GM12878 (cell line): ENCODE measurements at regions not wholly inside any gene's neighbourhood (a gene's known extent, or its start where the extent isn't known, plus 50 kb on each side); places are given as distances from the start of the nearest gene placed in this dataset.

Experiments used
- ATAC-seq: fragments of 200-7000 bp; cut with Tn5 transposase; 3 replicates; pipeline ENCODE4 v1.9.1; 2020; ENCODE audit warnings: mild to moderate bottlenecking, moderate library complexity
- BruUV-seq: library from RNA; stranded (reverse); fragments of 400-500 nt; replicated peaks from 2 replicates; lab custom pipeline; 2021; lab: Mats Ljungman, UMichigan
- CTCF ChIA-PET: fragments of 300-600 bp; sonication (Branson Sonifier 250); formaldehyde crosslinking; extraction: SDS; loops from one replicate; lab custom pipeline; 2021; ENCODE audit warnings: inconsistent platforms; lab: Yijun Ruan, JAX
- POLR2A ChIA-PET: fragments of 350-600 bp; formaldehyde crosslinking; extraction: SDS; loops from one replicate; lab custom pipeline; 2021; ENCODE audit warnings: inconsistent platforms; lab: Charles Lee
- RAD21 ChIA-PET: fragments of 300-600 bp; sonication (Branson Sonifier 250); formaldehyde crosslinking; loops from one replicate; lab custom pipeline; 2023; ENCODE audit warnings: antibody characterized with exemption; ENCODE audit not compliant: unreplicated experiment; lab: Charles Lee
- SMC1A ChIA-PET: fragments of 300-600 bp; sonication (Branson Sonifier 250); formaldehyde crosslinking; loops from one replicate; lab custom pipeline; 2023; ENCODE audit not compliant: unreplicated experiment, uncharacterized antibody; lab: Charles Lee
- DNase-seq: peaks from one replicate; pipeline ENCODE4 v3.0.0-alpha.2; 2011; ENCODE audit warnings: low read depth, low spot score
- FAIRE-seq: peaks from 3 replicates; lab custom pipeline; 2011; peaks lifted over from hg19 to GRCh38; lab: Jason Lieb, UNC
- H2AFZ ChIP-seq: 2 replicates; pipeline ENCODE4 v1.6.0; 2011; ENCODE audit warnings: low read depth, low read length, control low read depth; ENCODE audit not compliant: control insufficient read depth
- H3K27ac ChIP-seq: 2 replicates; pipeline ENCODE4 v1.5.1; 2011; ENCODE audit warnings: control low read depth; ENCODE audit not compliant: control insufficient read depth, insufficient read depth
- H3K27me3 ChIP-seq, 2 experiments: replicated peaks in 1 of 2; 2 replicates each; pipeline versions ENCODE4 v1.6.0 to v1.6.1; 2011; ENCODE audit warnings: low read length in 1 of 2; ENCODE audit not compliant: control insufficient read depth in 2 of 2, insufficient read depth in 2 of 2
- H3K36me3 ChIP-seq, 2 experiments: 2 replicates each; pipeline ENCODE4 v1.5.1; 2011; ENCODE audit warnings: low read length in 1 of 2; ENCODE audit not compliant: control insufficient read depth in 2 of 2, insufficient read depth in 2 of 2
- H3K4me1 ChIP-seq: 2 replicates; pipeline ENCODE4 v1.6.1; 2011; ENCODE audit warnings: mild to moderate bottlenecking, low read length, moderate library complexity, mixed read lengths; ENCODE audit not compliant: control insufficient read depth, insufficient read depth
- H3K4me2 ChIP-seq: 2 replicates; pipeline ENCODE4 v1.6.0; 2011; ENCODE audit warnings: control low read depth; ENCODE audit not compliant: control insufficient read depth, insufficient read depth
- H3K4me3 ChIP-seq: fragments of 200-600 bp; sonication (generic); 2 replicates; pipeline ENCODE4 v1.5.1; 2016
- H3K79me2 ChIP-seq: 2 replicates; pipeline ENCODE4 v1.6.0; 2011; ENCODE audit warnings: low read length; ENCODE audit not compliant: control insufficient read depth, insufficient read depth
- H3K9ac ChIP-seq: 2 replicates; pipeline ENCODE4 v1.8.0; 2011; ENCODE audit warnings: low read length, control low read depth, mixed read lengths; ENCODE audit not compliant: control insufficient read depth, insufficient read depth
- H3K9me3 ChIP-seq: replicated peaks from 3 replicates; pipeline ENCODE4 v1.5.1; 2011; ENCODE audit warnings: mild to moderate bottlenecking, low read length; ENCODE audit not compliant: control insufficient read depth, insufficient read depth
- H4K20me1 ChIP-seq: 2 replicates; pipeline ENCODE4 v1.6.0; 2011; ENCODE audit not compliant: control insufficient read depth, insufficient read depth
- BRCA1 ChIP-seq: IDR thresholded peaks from 2 replicates; pipeline ENCODE4 v1.6.1; 2011; ENCODE audit warnings: low read depth, low read length, improper control_type of control experiment
- CREM ChIP-seq: IDR thresholded peaks from 2 replicates; pipeline ENCODE4 v1.6.1; 2014; ENCODE audit warnings: antibody characterized with exemption, low read depth
- E4F1 ChIP-seq: fragments of 450-650 bp; IDR thresholded peaks from 2 replicates; pipeline ENCODE4 v1.6.1; 2018; ENCODE audit warnings: borderline replicate concordance, mild to moderate bottlenecking; ENCODE audit not compliant: partially characterized antibody
- FOXK2 ChIP-seq: fragments of 450-650 bp; IDR thresholded peaks from 2 replicates; pipeline ENCODE4 v1.6.1; 2017; ENCODE audit warnings: mild to moderate bottlenecking, moderate library complexity
- HDAC2 ChIP-seq: fragments of 200-600 bp; sonication (generic); IDR thresholded peaks from 2 replicates; pipeline ENCODE4 v1.6.1; 2017
- MXI1 ChIP-seq: fragments of 150-350 bp; IDR thresholded peaks from 2 replicates; pipeline ENCODE4 v1.6.1; 2011; ENCODE audit warnings: low read depth, mild to moderate bottlenecking, inconsistent platforms, low read length, improper control_type of control experiment
- NFXL1 ChIP-seq: fragments of 450-650 bp; IDR thresholded peaks from 2 replicates; pipeline ENCODE4 v1.6.1; 2017; ENCODE audit warnings: antibody characterized with exemption, mild to moderate bottlenecking, borderline replicate concordance
- NRF1 ChIP-seq: conservative IDR thresholded peaks from 2 replicates; pipeline ENCODE4 v1.6.1; 2011; ENCODE audit warnings: mild to moderate bottlenecking, low read depth, low read length, improper control_type of control experiment
- POLR2AphosphoS5 ChIP-seq: IDR thresholded peaks from 2 replicates; pipeline ENCODE4 v1.6.1; 2011; ENCODE audit warnings: mild to moderate bottlenecking, low read length, inconsistent platforms
- PRDM15 ChIP-seq: fragments of 450-650 bp; formaldehyde crosslinking; IDR thresholded peaks from 2 replicates; pipeline ENCODE4 v1.4.0; 2020; ENCODE audit warnings: mild to moderate bottlenecking, moderate library complexity
- REST ChIP-seq: IDR thresholded peaks from 2 replicates; pipeline ENCODE4 v1.6.1; 2012; ENCODE audit warnings: mild to moderate bottlenecking, low read depth, low read length
- TARDBP ChIP-seq: IDR thresholded peaks from 2 replicates; pipeline ENCODE4 v1.6.1; 2016; ENCODE audit warnings: borderline replicate concordance
- YY1 ChIP-seq: IDR thresholded peaks from 2 replicates; pipeline ENCODE4 v1.6.1; 2011; ENCODE audit warnings: low read depth, mild to moderate bottlenecking, low read length
- ZZZ3 ChIP-seq: IDR thresholded peaks from 2 replicates; pipeline ENCODE4 v1.6.1; 2011; ENCODE audit warnings: low read depth; ENCODE audit not compliant: control insufficient read depth, insufficient read length
- WGBS: methylation state at CpG from one replicate; pipeline ENCODE4 v1.1.6; 2016; ENCODE audit warnings: low lambda C conversion rate; ENCODE audit not compliant: insufficient replicate concordance, insufficient coverage; ENCODE audit errors: missing lambda C conversion rate; 5-methylcytosine and 5-hydroxymethylcytosine counted together
- in situ Hi-C: fragments of 300-500 bp; cut with MboI; formaldehyde crosslinking; loops from 9 replicates; pipeline ENCODE4 v1.14.3; 2018; ENCODE audit warnings: mixed read lengths
- intact Hi-C: fragments of 100-400 bp; cut with micrococcal nuclease; formaldehyde crosslinking; loops from one replicate; pipeline ENCODE4 v1.14.2; 2022; ENCODE audit not compliant: unreplicated experiment
- TF ChIP-seq, protein P1 (sequence below): IDR thresholded peaks from 2 replicates; pipeline ENCODE4 v1.6.1; 2011; ENCODE audit warnings: borderline replicate concordance, low read depth, mild to moderate bottlenecking, moderate library complexity, low read length; ENCODE audit not compliant: insufficient read depth, poor library complexity, severe bottlenecking

DNA sequence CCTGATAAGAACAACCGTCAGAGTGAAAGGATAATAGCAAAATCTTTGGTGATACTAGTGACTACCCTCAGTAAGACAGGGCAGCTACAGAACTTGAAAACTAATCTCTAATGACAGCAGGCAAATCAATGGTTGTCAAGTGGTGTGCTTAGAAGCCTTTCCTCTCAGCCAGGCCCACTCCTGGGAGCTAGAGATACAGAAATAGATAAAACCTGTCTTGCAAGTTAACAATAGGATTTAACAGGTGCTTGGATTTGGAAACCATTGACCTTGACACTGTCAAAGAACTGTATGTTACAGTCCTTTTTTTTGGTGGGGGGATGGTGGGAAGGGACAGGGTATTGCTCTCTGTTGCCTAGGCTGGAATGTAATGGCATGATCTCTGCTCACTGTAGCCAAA, 118.6 kb downstream of the BASP1 start:
- FAIRE-seq (no peak), ATAC-seq (no peak), DNase-seq (no peak)
- Histone ChIP-seq H2AFZ (no peak overlapping the region), H3K9ac (no peak overlapping the region), H3K4me3 (no peak overlapping the region), H3K36me3 (no peaks in the 10 kb centered on the region), H3K4me1 (no peaks in the 10 kb centered on the region), H3K4me2 (no peak overlapping the region), H3K79me2 (no peaks in the 10 kb centered on the region), H3K27ac (no peak overlapping the region), H3K9me3 (peaks cover 1% of the 10 kb centered on the region), H4K20me1 (no peaks in the 10 kb centered on the region), H3K27me3 (no peaks in the 10 kb centered on the region)
- WGBS, result 69% methylated on average over 1 of the region's 1 CpG
- intact Hi-C loops, result no loop called here
- POLR2A ChIA-PET, result no interaction called here
- in situ Hi-C loops, result no loop called here
- SMC1A ChIA-PET, result no interaction called here
- RAD21 ChIA-PET, result no interaction called here
- no TSS peak for BruUV-seq
- CTCF ChIA-PET, result no interaction called here
- TF ChIP-seq REST (no peak), TARDBP (no peak), PRDM15 (CRISPR knock-in tag) (no peak), YY1 (no peak), MXI1 (no peak), POLR2AphosphoS5 (no peak), CREM (no peak), NRF1 (no peak), ZZZ3 (no peak), E4F1 (no peak), FOXK2 (no peak), BRCA1 (no peak), HDAC2 (no peak), NFXL1 (no peak)
- TF ChIP-seq, protein P1, sequence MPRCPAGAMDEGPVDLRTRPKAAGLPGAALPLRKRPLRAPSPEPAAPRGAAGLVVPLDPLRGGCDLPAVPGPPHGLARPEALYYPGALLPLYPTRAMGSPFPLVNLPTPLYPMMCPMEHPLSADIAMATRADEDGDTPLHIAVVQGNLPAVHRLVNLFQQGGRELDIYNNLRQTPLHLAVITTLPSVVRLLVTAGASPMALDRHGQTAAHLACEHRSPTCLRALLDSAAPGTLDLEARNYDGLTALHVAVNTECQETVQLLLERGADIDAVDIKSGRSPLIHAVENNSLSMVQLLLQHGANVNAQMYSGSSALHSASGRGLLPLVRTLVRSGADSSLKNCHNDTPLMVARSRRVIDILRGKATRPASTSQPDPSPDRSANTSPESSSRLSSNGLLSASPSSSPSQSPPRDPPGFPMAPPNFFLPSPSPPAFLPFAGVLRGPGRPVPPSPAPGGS, result no peak
